DMS79 (cell line): ENCODE measurements at regions not wholly inside any gene's neighbourhood (a gene's known extent, or its start where the extent isn't known, plus 50 kb on each side); places are given as distances from the start of the nearest gene placed in this dataset.

Experiments used
- DNase-seq: peaks from one replicate; lab custom pipeline; 2025; lab: John Stamatoyannopoulos, UW

DNA sequence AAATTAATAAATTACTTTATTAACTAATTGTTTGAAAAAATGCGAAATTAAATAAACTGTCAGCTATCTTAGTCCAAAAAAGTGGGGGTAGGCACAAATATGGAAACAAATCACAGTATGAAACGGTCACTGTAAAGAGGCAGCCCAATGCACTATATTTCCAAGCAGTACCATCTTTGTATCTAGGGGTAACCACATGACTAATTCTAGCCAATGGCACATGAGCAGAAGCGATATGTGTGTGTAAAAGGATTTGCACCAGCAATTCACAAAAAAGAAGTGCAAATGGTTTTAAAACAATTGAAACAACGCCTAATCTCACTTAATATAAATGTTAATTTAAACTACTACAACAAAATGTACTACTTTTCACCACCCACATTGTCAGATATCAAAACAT lies 129.5 kb upstream of the PRNP start:
- DNase-seq: no peak

DNA sequence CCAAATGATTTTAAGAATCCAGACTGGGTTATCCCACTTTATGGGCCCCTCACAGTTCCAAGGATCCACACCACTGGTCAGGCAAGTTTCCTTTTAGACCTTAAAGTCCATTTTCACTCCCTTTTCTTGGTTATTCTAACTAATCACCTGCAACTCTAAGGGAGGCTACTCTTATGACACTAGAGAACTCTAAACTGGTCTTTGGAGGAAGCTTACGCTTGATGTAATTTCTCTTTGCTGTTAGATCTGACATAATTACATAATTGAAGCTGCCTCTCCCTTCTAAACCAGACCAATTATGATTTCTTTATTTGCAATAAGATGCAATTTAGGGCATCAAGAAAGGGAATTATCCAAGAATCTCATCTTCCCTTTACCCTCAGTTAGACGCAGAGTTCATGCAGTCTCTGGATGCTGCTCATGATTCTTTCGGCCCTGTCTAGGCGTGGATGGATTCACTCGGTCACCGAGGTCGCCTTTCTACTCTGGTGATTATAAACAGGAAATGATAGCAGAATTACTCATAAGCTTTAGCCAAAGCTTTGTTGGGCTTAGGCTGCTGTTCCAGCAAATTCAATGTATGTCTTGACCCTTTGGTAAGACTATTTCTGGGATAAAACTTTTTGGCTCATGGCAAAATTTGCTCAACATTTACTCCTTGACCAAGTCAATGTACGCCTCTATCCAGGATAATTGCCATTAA lies 130.9 kb upstream of the PRNP start:
- no peak for DNase-seq

DNA sequence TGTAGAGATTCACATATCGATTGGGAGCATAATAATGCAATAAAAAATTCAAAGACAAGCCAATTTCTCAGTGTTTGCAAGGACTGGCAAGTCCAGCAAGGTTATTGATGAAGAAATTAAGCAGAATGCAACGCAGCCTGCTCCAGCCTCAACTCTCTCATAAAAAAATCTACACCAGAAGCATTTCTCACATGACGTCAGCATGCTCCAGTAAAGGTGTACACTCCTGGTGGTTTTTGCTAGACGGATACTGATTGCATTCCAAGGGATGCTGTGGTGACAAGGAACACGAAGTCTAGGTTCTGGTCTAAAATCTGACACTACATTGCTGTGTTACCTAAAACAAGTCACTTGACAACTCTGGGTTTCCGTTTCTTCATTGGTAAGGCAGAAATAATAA lies 131.9 kb upstream of the PRNP start:
- DNase-seq: no peak

DNA sequence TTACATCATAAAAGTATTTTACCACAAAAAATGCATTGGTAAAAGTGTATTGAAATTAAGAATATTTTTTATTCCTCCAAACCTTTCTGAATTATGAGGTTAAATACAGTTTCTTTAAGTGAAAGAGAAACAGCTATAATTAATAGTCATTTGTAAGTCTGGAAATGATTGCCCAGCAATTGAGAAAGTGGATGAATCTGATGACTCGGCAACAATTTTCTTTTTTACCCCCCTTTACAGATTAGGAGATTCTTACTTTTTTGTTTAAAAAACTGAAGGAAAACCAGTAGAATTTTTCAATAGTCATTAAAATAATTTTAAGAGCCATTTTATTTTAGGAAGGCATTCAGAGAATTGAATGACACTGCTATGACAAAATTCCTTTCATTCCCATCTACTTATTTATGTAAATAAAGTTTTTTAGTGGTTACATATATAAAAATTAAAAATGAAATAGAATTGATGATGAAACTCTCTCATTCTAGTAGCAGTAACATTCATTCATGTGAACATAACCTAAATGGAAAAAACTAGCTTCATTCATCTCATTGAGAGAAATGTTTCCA lies 134.1 kb upstream of the PRNP start:
- DNase-seq: no peak

DNA sequence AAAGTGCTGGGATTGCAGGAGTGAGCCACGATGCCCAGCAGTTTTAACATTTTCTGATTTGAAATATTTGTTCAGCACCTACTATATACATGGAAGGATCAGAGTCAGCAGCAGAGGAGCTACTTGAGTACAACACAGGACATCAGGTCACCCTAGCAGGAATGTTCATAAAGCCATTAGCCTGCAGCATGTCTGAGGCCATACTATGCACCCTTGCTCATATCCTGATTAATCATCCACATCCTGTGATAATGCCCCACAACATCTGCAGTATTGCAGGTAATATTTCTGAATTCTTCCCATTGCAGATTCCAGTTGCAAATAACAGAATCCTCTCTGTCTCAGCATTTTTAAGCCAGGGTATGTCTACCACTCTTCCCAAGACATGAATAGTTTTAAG lies 135.5 kb upstream of the PRNP start:
- DNase-seq: no peak

DNA sequence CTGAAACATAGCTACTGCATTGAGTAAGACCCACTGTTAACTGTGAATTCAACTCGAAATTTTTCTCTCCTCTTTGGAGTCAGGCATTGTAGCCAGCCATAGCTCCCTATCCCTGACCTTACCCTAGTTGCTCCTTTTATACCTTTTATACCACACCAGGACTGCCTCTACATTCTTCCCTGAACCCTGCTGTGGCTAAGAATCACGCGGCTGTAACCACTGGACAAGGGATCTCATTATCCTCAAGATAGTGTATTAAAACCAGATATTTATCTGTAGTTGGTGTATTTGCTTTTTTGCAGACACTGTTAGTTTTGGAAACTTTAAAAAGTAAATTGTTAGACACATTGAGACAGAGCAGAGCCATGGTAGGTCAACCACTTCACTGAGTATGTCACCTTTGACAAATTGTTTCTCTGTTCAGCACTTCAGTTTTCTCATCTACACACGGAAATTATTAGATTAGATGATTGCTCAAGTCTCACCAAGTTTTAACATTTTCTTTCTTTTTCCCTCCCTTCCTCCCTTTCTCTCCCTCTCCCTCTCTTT lies 136.5 kb upstream of the PRNP start:
- DNase-seq: no peak

DNA sequence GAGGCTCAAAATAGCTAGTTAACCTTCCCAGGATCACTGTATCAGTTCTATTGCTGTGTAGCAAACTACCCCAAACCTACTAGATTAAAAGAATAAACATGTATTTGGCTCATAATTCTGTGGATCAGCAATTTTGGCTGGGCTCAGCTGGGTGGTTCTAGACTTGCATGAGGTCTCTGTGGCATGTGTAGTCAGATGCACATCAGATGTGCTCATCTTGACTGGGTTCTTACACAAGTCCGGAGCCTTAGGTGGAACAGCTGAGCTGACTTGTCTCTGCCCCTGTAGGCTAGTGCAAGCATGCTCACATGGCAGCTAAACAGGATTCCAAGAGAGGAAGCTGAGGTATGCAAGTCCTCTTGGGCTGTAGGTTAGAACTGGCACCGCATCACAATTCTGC lies 137.7 kb upstream of the PRNP start:
- DNase-seq: no peak

DNA sequence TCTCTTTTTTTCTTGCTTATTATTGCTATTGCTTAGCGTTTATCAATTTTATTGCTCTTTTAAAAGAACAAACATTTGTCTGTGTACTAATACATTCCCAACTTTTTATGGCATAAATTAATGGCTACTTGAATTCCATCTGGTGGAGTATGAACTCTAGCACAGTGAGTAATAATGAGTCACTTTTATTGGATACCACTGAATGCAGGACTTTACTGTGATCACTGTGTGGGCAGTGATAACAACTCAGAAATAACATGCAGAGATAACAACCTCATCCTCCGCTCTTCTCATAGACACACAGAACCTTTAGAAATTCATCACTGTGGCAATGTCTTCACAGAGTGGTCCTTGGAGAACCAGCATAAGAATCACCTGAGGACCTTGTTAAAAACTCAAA lies 139.5 kb upstream of the PRNP start:
- DNase-seq: no peak

DNA sequence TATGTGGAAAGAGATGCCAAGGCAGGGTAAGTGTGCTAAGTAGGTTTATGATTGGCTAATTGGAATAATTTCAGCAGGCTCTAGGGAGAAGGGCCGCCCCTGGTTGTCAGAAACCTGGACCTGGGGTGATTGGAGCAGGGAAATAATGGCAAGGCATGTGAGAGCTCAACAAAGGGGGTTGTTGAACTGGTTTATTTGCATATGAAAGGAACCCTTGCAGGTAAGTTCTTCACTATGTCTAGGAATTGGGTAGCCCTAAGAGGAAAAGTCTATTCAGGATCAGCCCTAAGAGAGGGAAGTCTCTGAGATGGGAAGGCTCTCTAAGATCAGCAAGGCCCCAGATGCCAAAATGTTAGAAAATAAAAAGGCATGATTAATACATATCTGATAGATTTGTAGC lies 139.9 kb upstream of the PRNP start:
- no peak for DNase-seq

DNA sequence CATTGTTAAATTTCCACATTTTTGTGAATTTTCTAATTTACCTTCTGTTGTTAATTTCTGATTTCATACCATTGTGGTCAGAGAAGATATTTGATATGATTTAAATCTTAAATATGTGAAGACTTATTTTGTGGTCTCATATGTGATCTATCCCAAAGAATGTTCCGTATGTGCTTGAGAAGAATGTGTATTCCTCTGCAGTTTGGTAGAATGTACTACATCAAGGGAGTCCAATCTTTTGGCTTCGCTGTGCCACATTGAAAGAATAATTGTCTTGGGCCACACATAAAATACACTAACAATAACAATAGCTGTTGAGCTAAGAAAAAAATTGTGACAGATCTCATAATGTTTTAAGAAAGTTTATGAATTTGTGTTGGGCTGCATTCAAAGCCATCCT lies 140.7 kb upstream of the PRNP start:
- DNase-seq: no peak

DNA sequence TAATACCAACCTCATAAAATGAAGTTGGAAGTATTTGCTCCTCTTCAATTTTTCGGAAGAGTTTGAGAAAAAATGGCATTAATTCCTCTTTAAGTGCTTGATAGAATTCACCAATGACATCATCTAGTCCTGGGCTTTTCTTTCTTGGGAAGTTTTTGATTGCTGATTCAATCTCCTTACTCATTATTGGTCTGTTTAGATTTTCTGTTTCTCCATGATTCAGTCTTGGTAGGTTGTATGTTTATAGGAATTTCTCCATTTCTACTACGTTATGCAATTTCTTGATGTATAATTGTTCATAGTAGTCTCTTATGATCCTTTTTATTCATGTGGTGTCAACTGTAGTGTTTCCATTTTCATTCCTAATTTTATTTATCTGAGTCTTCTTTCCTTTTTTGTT lies 141.5 kb upstream of the PRNP start:
- DNase-seq: no peak

DNA sequence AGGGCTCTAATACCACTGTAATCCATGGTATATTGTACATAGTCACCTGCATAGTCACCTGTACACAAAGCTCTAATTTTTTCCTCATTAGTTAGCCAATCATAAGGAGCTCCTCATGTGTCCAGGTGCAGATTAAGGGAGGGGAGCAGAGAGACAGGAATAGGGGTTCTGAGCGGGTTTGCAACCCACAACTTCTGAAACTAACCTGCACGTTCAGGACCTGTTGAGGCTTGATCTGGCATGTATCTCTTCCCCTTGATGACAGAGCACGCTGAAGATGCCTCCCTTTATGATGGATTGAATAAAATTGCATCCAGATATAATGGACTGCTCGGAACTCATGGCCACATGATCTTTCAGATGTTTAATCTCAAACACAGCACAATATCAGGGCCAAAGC lies 144.0 kb upstream of the PRNP start:
- no peak for DNase-seq

DNA sequence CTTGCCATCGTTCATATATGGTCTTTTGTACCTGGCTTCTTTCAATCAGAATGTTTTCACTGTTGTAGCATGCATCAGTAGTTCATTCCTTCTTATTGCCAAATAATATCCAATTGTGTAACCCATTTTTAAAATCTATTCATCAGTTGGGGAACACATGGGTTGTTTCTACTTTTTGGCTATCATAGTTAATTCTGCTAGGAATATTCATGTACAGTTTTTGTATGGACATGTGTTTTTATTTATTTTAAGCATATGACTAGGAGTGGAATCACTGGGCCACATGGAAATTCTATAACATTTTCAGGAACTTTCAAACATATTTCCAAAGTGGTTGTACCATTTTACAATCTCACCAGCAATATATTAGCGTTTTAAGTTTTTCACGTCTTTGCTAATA lies 151.9 kb upstream of the PRNP start:
- DNase-seq: no peak

DNA sequence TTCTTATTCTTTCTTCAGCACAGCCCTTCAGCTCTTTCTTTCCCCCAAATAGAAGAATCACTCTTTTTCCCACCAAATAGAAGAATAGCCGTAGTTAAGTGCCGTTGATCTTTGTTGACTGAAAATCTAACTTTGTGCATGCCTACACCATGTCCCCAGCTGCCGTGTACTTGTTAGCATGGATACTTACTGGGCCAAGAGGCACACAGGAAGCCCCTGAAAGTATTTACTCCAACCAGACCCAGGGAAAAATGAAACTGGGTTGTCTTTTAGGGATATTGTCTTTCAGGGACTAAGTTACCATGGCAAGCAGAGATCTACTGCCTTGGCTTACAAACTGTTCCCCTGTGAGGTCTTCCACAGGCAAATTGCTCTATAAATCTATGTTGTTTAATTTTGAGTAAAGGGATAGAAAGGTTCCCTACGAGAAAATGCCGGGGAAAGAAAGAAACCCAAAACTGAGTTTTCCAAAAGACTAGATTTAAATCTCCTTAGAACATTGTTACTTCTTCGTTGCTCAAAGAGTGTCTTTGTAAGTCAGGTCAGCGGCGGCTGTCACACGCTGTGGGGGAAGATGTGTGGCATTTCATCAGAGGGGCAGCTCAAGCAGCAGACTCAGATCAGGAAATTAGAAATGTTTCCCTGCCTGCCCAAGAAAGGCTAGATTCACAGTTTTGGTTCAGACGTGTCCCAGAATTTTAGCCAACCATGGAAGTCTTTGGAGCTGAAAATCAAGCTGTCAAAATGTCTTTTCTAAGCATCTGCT lies 152.7 kb upstream of the PRNP start:
- DNase-seq: no peak

DNA sequence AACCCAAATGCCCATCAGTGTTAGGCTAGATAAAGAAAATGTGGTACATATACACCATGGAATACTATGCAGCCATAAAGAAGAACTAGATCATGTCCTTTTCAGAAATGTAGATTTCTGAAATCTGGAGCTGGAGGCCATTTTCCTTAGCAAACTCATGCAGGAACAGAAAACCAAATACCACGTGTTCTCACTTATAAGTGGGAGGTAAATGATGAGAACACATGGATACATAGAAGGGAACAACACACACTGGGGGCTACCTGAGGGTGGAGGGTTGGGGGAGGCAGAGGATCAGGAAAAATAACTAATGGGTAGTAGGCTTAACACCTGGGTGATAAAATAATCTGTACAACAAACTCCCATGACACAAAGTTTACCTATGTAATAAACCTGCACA lies 153.5 kb upstream of the PRNP start:
- no peak for DNase-seq

DNA sequence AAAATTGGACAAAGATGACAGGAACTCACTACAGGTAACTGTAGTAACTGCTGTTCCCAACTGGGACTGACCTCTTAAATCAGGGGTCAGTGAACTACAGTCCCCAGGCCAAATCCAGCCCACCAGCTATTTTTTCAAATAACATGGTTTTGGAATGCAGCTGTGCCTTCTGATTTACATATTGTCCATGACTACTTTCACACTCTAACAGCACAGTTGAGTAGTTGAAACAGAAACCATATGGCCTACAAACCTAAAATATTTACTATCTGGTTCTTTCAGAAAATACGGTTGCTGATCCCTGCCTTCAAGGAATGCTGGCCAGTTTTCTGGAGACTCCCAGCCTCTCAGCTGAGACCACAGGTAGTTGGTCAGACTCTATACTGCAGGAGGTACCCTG lies 161.5 kb upstream of the PRNP start:
- no peak for DNase-seq

DNA sequence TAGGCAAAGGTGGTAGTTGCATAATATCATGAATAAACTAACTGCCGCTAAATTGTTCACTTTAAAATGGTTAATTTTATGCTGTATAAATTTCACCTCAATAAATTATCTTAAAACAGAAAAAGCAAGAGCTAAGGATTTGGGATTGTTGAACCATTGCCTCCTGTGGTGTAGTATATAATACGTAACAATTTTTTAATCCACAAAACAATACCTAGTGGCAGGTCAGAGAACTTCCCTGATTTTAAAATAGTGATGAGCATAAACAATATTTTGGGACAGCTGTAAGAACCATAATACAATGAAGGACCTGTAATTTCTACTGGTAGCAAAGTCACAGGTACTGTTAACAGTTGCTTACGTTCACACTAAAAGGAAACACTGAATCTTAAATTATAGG lies 161.9 kb upstream of the PRNP start:
- no peak for DNase-seq

DNA sequence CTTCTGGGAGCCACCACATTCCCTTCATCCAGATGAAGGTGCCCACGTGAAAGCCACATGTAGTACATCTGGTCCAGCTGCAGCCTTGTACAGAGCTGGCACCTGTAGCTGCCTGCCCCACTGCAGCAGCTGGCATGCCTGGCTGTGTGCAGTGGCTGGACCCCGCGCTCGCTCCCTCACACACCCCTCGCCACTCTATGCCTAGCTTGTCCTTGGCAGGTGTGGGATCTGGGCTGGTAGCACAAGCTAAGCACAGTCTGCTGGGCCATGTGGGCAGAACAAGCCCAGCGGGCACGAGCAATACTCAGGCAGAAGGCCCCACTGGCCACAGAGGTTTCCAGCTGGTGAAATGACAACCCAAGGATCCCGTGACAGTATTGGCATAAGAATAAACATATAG lies 163.9 kb upstream of the PRNP start:
- DNase-seq: no peak

DNA sequence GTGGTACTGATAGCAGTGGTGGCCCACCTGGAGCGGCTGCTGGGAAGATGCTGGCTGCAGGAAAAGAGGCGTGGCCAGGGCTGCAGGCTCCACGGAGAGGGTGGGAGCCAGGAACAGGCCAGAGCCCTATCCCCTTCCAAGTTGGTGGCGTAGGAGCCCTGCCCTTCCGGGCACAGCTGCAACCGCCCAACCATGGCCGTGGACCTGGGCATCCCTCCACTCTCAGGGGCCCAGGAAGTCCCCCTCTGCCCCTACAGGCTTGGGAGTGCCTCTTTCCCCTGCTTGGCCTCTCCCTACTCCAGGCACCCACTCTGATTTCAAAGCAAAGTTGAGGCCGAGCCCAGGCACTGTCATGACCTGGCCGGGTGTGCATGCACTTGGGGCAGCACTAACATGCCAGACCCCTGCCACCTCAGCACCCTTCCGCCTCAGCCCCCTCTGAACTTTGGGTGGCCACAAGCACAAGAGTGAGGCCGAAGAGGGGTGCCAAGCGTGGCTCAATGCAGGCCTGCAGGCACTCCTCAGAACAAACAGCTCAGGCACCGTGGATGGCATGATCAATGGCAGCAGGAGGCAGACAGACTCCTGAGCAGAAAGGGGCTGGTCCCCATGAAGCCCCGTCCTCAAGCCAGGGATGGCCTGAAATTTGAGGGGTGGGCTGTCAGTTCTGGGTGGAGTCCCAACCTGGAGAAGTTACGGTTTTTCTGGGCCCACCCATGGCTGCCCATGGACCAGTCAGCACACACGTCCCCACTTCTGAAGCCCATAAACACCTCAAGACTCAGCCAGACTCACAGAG lies 164.9 kb upstream of the PRNP start:
- no peak for DNase-seq

DNA sequence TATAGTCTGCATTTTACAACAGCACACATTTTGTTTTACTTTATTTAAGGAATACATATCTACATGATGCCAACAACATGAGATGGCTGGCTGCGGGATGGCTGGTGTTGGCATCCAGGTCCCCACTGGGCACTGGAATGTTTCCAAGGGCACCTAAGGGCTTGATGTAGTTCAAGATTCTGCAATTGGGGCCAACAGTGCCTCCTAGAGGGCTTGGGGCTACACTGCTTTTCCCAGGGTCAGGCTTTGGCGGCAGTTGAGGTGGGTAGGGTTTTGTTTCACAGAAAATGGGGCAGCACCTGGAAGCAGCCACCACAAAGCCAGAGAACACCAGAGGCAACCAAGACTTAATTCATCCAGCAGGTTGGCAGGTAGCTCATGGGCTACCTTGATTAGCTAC lies 166.7 kb upstream of the PRNP start:
- no peak for DNase-seq

DNA sequence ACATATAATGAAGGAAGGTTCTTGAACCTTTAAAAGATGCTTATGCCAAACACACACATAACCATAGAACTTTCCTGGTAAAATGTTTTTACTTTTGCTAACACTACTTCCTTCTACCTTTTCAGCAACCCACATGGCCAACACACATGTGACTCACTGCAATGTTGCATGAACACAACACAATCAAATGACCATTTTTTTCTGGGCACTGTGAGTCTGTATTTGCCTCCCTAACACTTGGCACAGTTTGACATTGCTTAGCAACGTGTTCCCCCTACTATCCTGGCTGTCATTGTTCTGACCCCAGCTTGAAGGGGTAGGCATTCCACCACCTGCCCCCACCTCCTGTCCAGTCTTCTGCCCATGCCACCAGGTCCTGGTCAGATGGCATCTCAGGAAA lies 169.4 kb upstream of the PRNP start:
- DNase-seq: no peak

DNA sequence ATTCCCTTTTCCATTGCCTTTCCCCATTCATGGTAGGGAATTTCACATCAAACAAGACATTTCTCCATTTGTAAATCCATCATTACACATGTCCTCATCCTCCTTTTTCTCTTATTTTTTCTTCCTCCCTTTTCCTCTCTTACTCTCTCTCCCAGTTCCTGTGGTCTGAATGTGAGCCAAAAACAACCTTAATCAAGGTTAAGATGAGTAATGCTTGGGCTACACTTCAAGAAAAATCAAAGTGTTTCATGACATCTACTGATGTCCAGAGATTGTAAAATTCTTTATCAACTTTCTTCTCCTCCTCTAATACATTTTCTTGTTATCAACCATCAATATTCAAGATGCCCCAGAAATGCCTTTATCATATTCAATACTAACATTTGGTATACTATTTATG lies 172.5 kb upstream of the PRNP start:
- DNase-seq: no peak
